Occipital lobe (tissue), 2 donors: ENCODE measurements at regions not wholly inside any gene's neighbourhood (a gene's known extent, or its start where the extent isn't known, plus 50 kb on each side); places are given as distances from the start of the nearest gene placed in this dataset. TPM values are rescaled to one million over a fixed set of nuclear protein-coding genes. Genes with fewer than 3 reads are reported as not detected.
"Not testable (repeated sequence)": the region's sequence is repeated elsewhere in the genome, so short reads cannot be mapped to it uniquely, and the experiment has no call there.

ENCODE experiments used
- DNase-seq: peaks from one replicate; lab custom pipeline; 2025; lab: John Stamatoyannopoulos, UW
- small RNA-seq: library from RNA; depleted of rRNA; stranded (forward); fragments of <200 nt; gene quantifications from one replicate; pipeline ENCODE3, GENCODE V24; 2014

GRCh38 chr1:29388170-29388569 is 151.8 kb downstream of the PTPRU start:
- DNase-seq = no peak

DNA sequence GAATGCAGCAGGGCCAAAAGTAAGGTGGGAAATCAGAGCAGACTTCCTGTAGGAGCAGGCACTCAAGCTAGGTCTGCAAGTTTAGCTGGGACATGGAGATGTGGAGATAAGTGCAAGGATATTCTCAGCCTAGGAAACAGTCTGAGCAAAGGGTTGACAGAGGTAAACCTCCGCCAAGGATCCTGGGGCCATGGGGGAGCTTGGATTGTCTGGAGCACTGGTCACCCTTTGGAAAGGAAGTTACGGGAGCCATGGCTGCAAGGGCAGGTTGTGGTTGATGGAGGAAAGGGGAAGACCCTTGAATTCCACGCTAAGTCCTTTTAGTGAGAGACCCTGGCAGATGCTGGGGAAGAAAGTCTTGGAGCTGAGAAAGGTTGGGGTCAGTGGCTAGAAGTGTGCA is 150.9 kb downstream of the PTPRU start:
- no peak for DNase-seq

- not testable (repeated sequence) for DNase-seq
These were observed 150.1 kb downstream of the PTPRU start for GRCh38 chr1:29386453-29386852.

- no peak for DNase-seq
These were observed 149.6 kb downstream of the PTPRU start for GRCh38 chr1:29385966-29386365.

- no peak for DNase-seq
These were observed 148.2 kb downstream of the PTPRU start for GRCh38 chr1:29384496-29385015.

DNA sequence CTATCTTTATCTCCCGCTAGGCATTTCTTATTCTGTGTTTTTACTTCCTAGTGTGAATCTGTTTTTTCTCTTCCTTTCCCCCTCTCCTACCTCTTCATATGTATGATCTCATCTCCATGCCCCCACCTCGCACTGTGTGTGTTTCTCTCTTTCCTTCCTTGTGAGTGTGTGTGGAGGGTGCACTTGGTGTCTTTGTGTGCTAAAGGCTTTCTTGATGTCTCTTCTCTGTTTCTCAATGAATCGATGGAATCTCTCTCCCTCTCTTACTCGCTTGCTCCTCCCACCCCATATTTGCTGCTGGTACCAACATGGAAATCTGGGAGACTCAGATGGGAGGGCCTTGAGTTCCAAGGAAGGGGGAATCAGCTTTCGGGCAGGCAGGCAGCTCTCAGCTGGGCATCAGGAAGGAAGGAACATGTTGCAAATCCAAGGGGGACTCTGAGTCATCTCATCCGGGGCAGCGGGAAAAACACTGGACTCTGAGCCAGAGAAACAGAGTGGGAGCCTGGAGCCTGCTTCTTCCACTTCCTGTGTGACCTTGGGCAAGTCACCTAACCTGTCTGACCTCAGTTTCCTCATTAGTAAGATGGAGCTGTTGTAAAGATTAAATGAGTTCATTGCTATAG is 147.5 kb downstream of the PTPRU start:
- DNase-seq = no peak

- no peak for DNase-seq
These were observed 146.8 kb downstream of the PTPRU start for GRCh38 chr1:29382851-29383745.

GRCh38 chr1:29381426-29381825 is 145.1 kb downstream of the PTPRU start:
- DNase-seq = no peak

- DNase-seq = no peak
These were observed 144.2 kb downstream of the PTPRU start for GRCh38 chr1:29380532-29380931.

DNA sequence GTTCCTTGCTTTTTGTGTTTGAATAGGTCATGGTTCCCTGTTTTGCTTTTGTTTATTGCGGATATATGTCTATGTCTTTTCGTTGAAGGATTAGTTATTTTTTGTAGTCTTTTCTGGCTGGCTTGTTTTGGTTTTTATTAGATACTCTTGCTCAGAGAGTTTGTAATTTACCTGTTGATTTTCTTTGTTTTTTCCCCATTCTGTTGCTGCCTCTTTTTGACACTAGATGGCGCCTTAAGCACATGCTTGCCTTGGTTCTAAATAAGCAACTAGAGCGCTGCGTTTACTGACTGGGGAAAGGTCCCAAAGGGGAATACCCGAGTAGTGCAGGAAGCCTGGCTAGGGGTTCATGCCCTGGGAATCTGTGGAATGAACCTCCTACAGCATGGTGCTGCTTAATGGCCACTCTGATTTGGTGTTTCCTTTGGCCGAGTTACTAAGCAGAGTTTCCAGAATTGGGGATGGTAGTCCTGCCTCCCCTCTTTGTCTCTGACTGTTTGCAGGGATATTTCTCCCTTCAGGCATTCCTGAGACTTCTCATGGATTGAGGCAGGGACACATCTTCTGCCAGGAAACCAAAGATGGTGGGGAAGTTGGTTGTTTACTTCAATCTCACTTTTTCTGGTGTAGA is 143.2 kb downstream of the PTPRU start:
- DNase-seq = no peak

Small RNA genes lying in the stretch of these regions (small RNA-seq; reads per million reads assigned to genes)
- not detected for gene AL021921.1
